Heart left ventricle (tissue), 16 donors: ENCODE measurements at regions not wholly inside any gene's neighbourhood (a gene's known extent, or its start where the extent isn't known, plus 50 kb on each side); places are given as distances from the start of the nearest gene placed in this dataset.
A peak's percentile ranks its signal among the peaks of the same experiment; 100 is the strongest.

Experiments used
- ATAC-seq, 4 donors: fragments of 200-7000 bp; cut with Tn5 transposase; one replicate each; pipeline ENCODE4 v1.9.1; 2020 to 2022; ENCODE audit warnings: moderate library complexity in 4 of 4, mild to moderate bottlenecking in 3 of 4, moderate number of reproducible peaks in 1 of 4
- DNase-seq, 5 donors: peaks; one replicate each; pipeline ENCODE4 v3.0.0-alpha.2; 2020
- H3K27ac ChIP-seq, 12 donors: fragments of 200-600 bp; sonication (generic) in 4 of 12; one replicate each; pipeline versions ENCODE4 v1.5.0 to v1.8.0; 2016 to 2022; ENCODE audit warnings: mild to moderate bottlenecking in 2 of 12
- H3K27me3 ChIP-seq, 9 donors: fragments of 200-600 bp; sonication (generic) in 2 of 9; one replicate each; pipeline versions ENCODE4 v1.5.1 to v1.8.0; 2016 to 2022; ENCODE audit warnings: mild to moderate bottlenecking in 3 of 9
- H3K36me3 ChIP-seq, 9 donors: fragments of 200-600 bp; sonication (generic) in 2 of 9; one replicate each; pipeline versions ENCODE4 v1.5.0 to v1.8.0; 2018 to 2022; ENCODE audit warnings: mild to moderate bottlenecking in 2 of 9
- H3K4me1 ChIP-seq, 12 donors: fragments of 200-600 bp; sonication (generic) in 4 of 12; one replicate each; pipeline versions ENCODE4 v1.5.0 to v1.8.0; 2016 to 2022; ENCODE audit warnings: mild to moderate bottlenecking in 3 of 12
- H3K4me3 ChIP-seq, 12 donors: fragments of 200-600 bp; sonication (generic) in 4 of 12; one replicate each; pipeline versions ENCODE4 v1.5.0 to v1.8.0; 2017 to 2022; ENCODE audit warnings: mild to moderate bottlenecking in 9 of 12, moderate library complexity in 4 of 12
- H3K9me3 ChIP-seq, 12 donors: fragments of 200-600 bp; sonication (generic) in 4 of 12; one replicate each; pipeline versions ENCODE4 v1.5.0 to v1.8.0; 2016 to 2022; ENCODE audit warnings: mild to moderate bottlenecking in 1 of 12
- POLR2A ChIP-seq, 2 donors: fragments of 450-650 bp; IDR thresholded peaks; one replicate each; pipeline ENCODE4 v1.6.1; 2017; ENCODE audit warnings: antibody characterized with exemption in 2 of 2, mild to moderate bottlenecking in 2 of 2, moderate library complexity in 2 of 2
- WGBS, 4 donors: extraction: QIAGEN DNeasy Blood & Tissue Kit in 2 of 4; methylation state at CpG; one replicate each; pipeline versions ENCODE4 v1.1.5 to v1.1.7; 2013 to 2018; 5-methylcytosine and 5-hydroxymethylcytosine counted together
- intact Hi-C, 10 donors: fragments of 100-400 bp; cut with DNase I; formaldehyde crosslinking; loops; one replicate each; pipeline versions ENCODE4 v1.11.1 to v1.14.2; 2022
- TF ChIP-seq, protein P1 (sequence below), 12 donors: fragments of 200-600 bp; sonication (generic) in 4 of 12; IDR thresholded peaks; one replicate each; pipeline versions ENCODE4 v1.5.0 to v1.8.0; 2018 to 2022; ENCODE audit warnings: antibody characterized with exemption in 12 of 12, mild to moderate bottlenecking in 5 of 12
- donor health status: ischemic (EF 13 %, LVEDD 7.1; RV severe dilation, severe dysfunction).
- donor health status: healthy with polysubstance abuse.
- donor health status: DM: no; HTN: yes; CAD: no.
- donor health status: DM: no; HTN: no; CAD: no.
- donor health status: ischemic (EF 25% LVEDD 6.9; RV normal size, moderate dysfunction).
- donor health status: ischemic (EF 25% LVEDD 5.7; RV mildly dilated, moderate dysfunction).
- donor health status: healthy.
- donor health status: DM: yes; HTN: yes; CAD: no.
- donor health status: ischemic (EF 35%, LVEDD 5.7; RV mildly dilated, moderate dysfunction).
- donor health status: nonischemic (EF 11% LVEDD 7.7; RV severe dilation, severe dysfunction).
- donor health status: DM: yes; HTN: yes; CAD: no.
- donor health status: PGD.
- donor health status: ischemic (EF 29% LVEDD 5.4; RV normal size, mild dysfunction).
- donor health status: nonischemic (EF 23%, LVEDD 6.1; RV moderate dilation, normal function).

- Histone ChIP-seq H3K4me3 (no peak overlapping the region), H3K36me3 (no peaks in the 10 kb centered on the region), H3K27ac (peak overlapping the region in 1 of 12 donors; percentile 59), H3K27me3 (no peaks in the 10 kb centered on the region), H3K9me3 (no peaks in the 10 kb centered on the region), H3K4me1 (peaks cover 0 to 24% (median 8%) of the 10 kb centered on the region in 12 donors)
- DNase-seq (no peak), ATAC-seq (no peak)
- intact Hi-C loops: no loop called here
- WGBS, 4 donors: 90 to 94% (median 92%) methylated on average over 8 of the region's 8 CpGs
- TF ChIP-seq, protein P1, sequence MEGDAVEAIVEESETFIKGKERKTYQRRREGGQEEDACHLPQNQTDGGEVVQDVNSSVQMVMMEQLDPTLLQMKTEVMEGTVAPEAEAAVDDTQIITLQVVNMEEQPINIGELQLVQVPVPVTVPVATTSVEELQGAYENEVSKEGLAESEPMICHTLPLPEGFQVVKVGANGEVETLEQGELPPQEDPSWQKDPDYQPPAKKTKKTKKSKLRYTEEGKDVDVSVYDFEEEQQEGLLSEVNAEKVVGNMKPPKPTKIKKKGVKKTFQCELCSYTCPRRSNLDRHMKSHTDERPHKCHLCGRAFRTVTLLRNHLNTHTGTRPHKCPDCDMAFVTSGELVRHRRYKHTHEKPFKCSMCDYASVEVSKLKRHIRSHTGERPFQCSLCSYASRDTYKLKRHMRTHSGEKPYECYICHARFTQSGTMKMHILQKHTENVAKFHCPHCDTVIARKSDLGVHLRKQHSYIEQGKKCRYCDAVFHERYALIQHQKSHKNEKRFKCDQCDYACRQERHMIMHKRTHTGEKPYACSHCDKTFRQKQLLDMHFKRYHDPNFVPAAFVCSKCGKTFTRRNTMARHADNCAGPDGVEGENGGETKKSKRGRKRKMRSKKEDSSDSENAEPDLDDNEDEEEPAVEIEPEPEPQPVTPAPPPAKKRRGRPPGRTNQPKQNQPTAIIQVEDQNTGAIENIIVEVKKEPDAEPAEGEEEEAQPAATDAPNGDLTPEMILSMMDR (IDR thresholded peaks at IDR 0.05): no peak
- no peak for TF ChIP-seq POLR2A (IDR thresholded peaks at IDR 0.05)
Observed at GRCh38 chr18:10402871-10403559, 51.4 kb upstream of the APCDD1 start.

GRCh38 chr18:10403708-10404107 is 50.7 kb upstream of the APCDD1 start:
- 76 to 85% (median 80%) methylated on average over 11 of the region's 11 CpGs for WGBS, 4 donors
- Histone ChIP-seq H3K36me3 (no peaks in the 10 kb centered on the region), H3K27ac (peak overlapping the region in 6 of 12 donors; percentile 8 to 59 (median 26)), H3K4me3 (no peak overlapping the region), H3K27me3 (no peaks in the 10 kb centered on the region), H3K4me1 (peaks cover 0 to 24% (median 8%) of the 10 kb centered on the region in 12 donors), H3K9me3 (no peaks in the 10 kb centered on the region)
- intact Hi-C loops: no loop called here
- DNase-seq (no peak), ATAC-seq (no peak)
- no peak for TF ChIP-seq POLR2A (IDR thresholded peaks at IDR 0.05)
- TF ChIP-seq, protein P1 (IDR thresholded peaks at IDR 0.05): no peak

DNA sequence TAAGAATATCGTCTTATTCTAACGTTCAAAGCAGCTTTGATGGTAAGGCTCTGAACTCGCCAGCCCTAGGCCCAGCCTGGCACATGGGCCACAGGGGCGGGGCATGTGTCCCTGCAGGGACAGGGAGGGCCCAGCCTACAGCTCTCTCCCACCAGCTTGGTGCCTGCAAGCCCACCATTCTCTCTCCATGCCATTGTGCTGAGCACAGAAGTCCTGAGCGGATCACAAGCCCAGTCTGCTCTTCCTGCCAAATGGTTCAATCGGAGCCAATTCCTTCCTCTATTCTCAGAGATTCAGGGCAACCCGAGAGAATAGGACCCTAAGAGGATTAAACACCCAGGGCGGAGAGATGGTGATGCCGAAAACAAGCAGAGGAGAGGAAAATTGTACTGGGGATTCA is 50.3 kb upstream of the APCDD1 start:
- Histone ChIP-seq H3K27me3 (no peaks in the 10 kb centered on the region), H3K36me3 (no peaks in the 10 kb centered on the region), H3K9me3 (no peaks in the 10 kb centered on the region), H3K27ac (peak overlapping the region in 7 of 12 donors; percentile 8 to 59 (median 27)), H3K4me3 (peak overlapping the region in 1 of 12 donors; percentile 17), H3K4me1 (peaks cover 0 to 24% (median 8%) of the 10 kb centered on the region in 12 donors)
- TF ChIP-seq, protein P1 (IDR thresholded peaks at IDR 0.05): no peak
- TF ChIP-seq POLR2A (IDR thresholded peaks at IDR 0.05): no peak
- 78 to 84% (median 83%) methylated on average over 9 of the region's 9 CpGs for WGBS, 4 donors
- intact Hi-C loops: no loop called here
- ATAC-seq (peak in 2 of 4 donors; percentile 16 to 26), DNase-seq (no peak)
